Vagina (tissue), 2 donors: ENCODE measurements at regions not wholly inside any gene's neighbourhood (a gene's known extent, or its start where the extent isn't known, plus 50 kb on each side); places are given as distances from the start of the nearest gene placed in this dataset.

Experiments
- DNase-seq, 2 donors: peaks; one replicate each; pipeline ENCODE4 v3.0.0-alpha.2; 2017; ENCODE audit errors: extremely low spot score in 2 of 2
- H3K27ac ChIP-seq: fragments of 200-600 bp; sonication (generic); one replicate; pipeline ENCODE4 v1.5.1; 2019
- H3K27me3 ChIP-seq: fragments of 200-600 bp; sonication (generic); one replicate; pipeline ENCODE4 v1.5.1; 2019
- H3K36me3 ChIP-seq, 2 donors: fragments of 200-600 bp; sonication (generic); one replicate each; pipeline ENCODE4 v1.5.1; 2017 to 2019
- H3K4me1 ChIP-seq: fragments of 200-600 bp; sonication (generic); one replicate; pipeline ENCODE4 v1.5.1; 2019
- H3K4me3 ChIP-seq, 2 donors: fragments of 200-600 bp; sonication (generic); 1 replicate in 1 of 2; 2 replicates in 1 of 2; pipeline ENCODE4 v1.5.1; 2016 to 2019
- H3K9me3 ChIP-seq: fragments of 200-600 bp; sonication (generic); one replicate; pipeline ENCODE4 v1.5.1; 2019
- CTCF ChIP-seq, 3 experiments: fragments of 450-650 bp in 2 of 3; fragments of 200-600 bp in 1 of 3; sonication (generic) in 1 of 3; IDR thresholded peaks; one replicate each; pipeline ENCODE4 v1.5.1; 2017 to 2019; ENCODE audit warnings: antibody characterized with exemption in 3 of 3, mild to moderate bottlenecking in 2 of 3, moderate library complexity in 2 of 3
- POLR2A ChIP-seq, 2 donors: fragments of 450-650 bp; IDR thresholded peaks; one replicate each; pipeline ENCODE4 v1.6.1; 2017; ENCODE audit warnings: antibody characterized with exemption in 2 of 2, mild to moderate bottlenecking in 2 of 2, moderate library complexity in 2 of 2
- POLR2AphosphoS5 ChIP-seq, 2 donors: sonication (generic); formaldehyde crosslinking; IDR thresholded peaks; one replicate each; pipeline ENCODE4 v1.9.0; 2017; ENCODE audit warnings: antibody characterized with exemption in 2 of 2, mild to moderate bottlenecking in 2 of 2, low read depth in 1 of 2; ENCODE audit not compliant: insufficient read depth in 1 of 2
- intact Hi-C: fragments of 100-400 bp; cut with DNase I; formaldehyde crosslinking; loops from one replicate; pipeline ENCODE4 v1.15.1; 2023

GRCh38 chr5:96043446-96043845 lies 81.8 kb upstream of the ELL2 start:
- H3K4me1 ChIP-seq = no peaks in the 10 kb centered on the region
- no peak for TF ChIP-seq CTCF (IDR thresholded peaks at IDR 0.05)
- no peak for TF ChIP-seq POLR2AphosphoS5 (IDR thresholded peaks at IDR 0.05; ENCODE audit: insufficient read depth in 1 of 2, low read depth in 1 of 2)
- no peak for TF ChIP-seq POLR2A (IDR thresholded peaks at IDR 0.05)
- no peak overlapping the region for H3K27ac ChIP-seq
- no peaks in the 10 kb centered on the region for H3K36me3 ChIP-seq
- DNase-seq = no peak
- no peaks in the 10 kb centered on the region for H3K9me3 ChIP-seq
- H3K27me3 ChIP-seq = no peaks in the 10 kb centered on the region
- intact Hi-C loops = no loop called here
- H3K4me3 ChIP-seq = no peak overlapping the region

DNA sequence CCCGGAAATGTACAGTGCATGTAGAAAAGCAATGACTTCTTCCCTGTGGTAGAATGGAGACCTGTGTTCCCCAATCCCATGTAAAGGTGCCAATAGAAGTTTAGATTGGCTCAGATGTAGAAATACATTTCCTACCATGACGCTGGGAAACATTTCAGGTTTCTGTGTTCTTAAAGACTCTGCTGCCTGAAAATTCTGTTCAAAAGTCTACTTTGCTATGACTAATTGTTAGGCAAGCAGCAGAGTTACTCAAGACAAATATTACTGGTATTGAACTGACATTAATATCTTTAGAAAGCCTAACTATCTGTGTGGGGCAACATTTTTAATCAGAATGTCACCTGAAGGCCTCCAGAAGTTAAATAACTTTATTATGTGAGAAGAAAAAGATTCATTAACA lies 75.5 kb upstream of the ELL2 start:
- H3K36me3 ChIP-seq = no peaks in the 10 kb centered on the region
- no peak overlapping the region for H3K27ac ChIP-seq
- intact Hi-C loops = no loop called here
- H3K4me3 ChIP-seq = no peak overlapping the region
- TF ChIP-seq POLR2A (IDR thresholded peaks at IDR 0.05) = no peak
- no peak for TF ChIP-seq POLR2AphosphoS5 (IDR thresholded peaks at IDR 0.05; ENCODE audit: insufficient read depth in 1 of 2, low read depth in 1 of 2)
- no peak for TF ChIP-seq CTCF (IDR thresholded peaks at IDR 0.05)
- no peak for DNase-seq
- no peaks in the 10 kb centered on the region for H3K4me1 ChIP-seq
- no peaks in the 10 kb centered on the region for H3K27me3 ChIP-seq
- no peaks in the 10 kb centered on the region for H3K9me3 ChIP-seq

- no peaks in the 10 kb centered on the region for H3K4me1 ChIP-seq
- no peaks in the 10 kb centered on the region for H3K9me3 ChIP-seq
- DNase-seq = no peak
- intact Hi-C loops = no loop called here
- H3K27ac ChIP-seq = no peak overlapping the region
- no peak overlapping the region for H3K4me3 ChIP-seq
- no peaks in the 10 kb centered on the region for H3K36me3 ChIP-seq
- H3K27me3 ChIP-seq = no peaks in the 10 kb centered on the region
- TF ChIP-seq POLR2A (IDR thresholded peaks at IDR 0.05) (no peak), POLR2AphosphoS5 (IDR thresholded peaks at IDR 0.05; ENCODE audit: insufficient read depth in 1 of 2, low read depth in 1 of 2) (no peak), CTCF (IDR thresholded peaks at IDR 0.05) (no peak)
Measured at GRCh38 chr5:96036301-96036700, 74.7 kb upstream of the ELL2 start.

DNA sequence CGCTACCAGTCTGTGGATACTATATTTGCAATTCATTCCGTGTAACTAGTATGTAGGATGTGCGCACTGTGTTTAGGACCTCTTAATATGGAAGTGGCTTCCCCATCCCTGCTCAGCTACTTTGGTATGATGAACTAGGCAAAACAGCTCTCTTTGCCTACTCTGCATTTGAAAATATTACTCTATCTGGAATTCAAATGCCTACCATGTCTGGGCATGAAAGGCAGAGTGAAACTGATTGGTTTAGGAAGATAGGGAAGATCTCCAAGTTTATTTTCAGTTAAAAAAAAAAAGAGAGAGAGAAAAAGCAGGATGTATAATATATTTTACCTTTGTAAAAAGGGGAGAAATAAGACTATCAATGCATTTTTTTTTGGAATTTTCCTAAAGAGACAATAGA lies 74.1 kb upstream of the ELL2 start:
- Histone ChIP-seq H3K9me3 (no peaks in the 10 kb centered on the region), H3K36me3 (no peaks in the 10 kb centered on the region), H3K4me3 (no peak overlapping the region), H3K4me1 (no peaks in the 10 kb centered on the region), H3K27me3 (no peaks in the 10 kb centered on the region), H3K27ac (no peak overlapping the region)
- TF ChIP-seq POLR2A (IDR thresholded peaks at IDR 0.05) (no peak), POLR2AphosphoS5 (IDR thresholded peaks at IDR 0.05; ENCODE audit: insufficient read depth in 1 of 2, low read depth in 1 of 2) (no peak), CTCF (IDR thresholded peaks at IDR 0.05) (no peak)
- intact Hi-C loops = no loop called here
- DNase-seq = no peak

GRCh38 chr5:96033116-96033515 lies 71.5 kb upstream of the ELL2 start:
- no peak for DNase-seq
- Histone ChIP-seq H3K27ac (no peak overlapping the region), H3K9me3 (no peaks in the 10 kb centered on the region), H3K4me1 (no peaks in the 10 kb centered on the region), H3K27me3 (no peaks in the 10 kb centered on the region), H3K36me3 (no peaks in the 10 kb centered on the region), H3K4me3 (no peak overlapping the region)
- no peak for TF ChIP-seq CTCF (IDR thresholded peaks at IDR 0.05)
- TF ChIP-seq POLR2AphosphoS5 (IDR thresholded peaks at IDR 0.05; ENCODE audit: insufficient read depth in 1 of 2, low read depth in 1 of 2) = no peak
- no peak for TF ChIP-seq POLR2A (IDR thresholded peaks at IDR 0.05)
- intact Hi-C loops = no loop called here
